GM13976 (cell line): ENCODE measurements at regions not wholly inside any gene's neighbourhood (a gene's known extent, or its start where the extent isn't known, plus 50 kb on each side); places are given as distances from the start of the nearest gene placed in this dataset.

Source experiments
- DNase-seq: peaks from one replicate; pipeline ENCODE4 v3.0.0; 2012; ENCODE audit warnings: low spot score
- CTCF ChIP-seq: IDR thresholded peaks from 2 replicates; pipeline ENCODE4 v1.5.1; 2012; ENCODE audit warnings: borderline replicate concordance, mild to moderate bottlenecking; ENCODE audit not compliant: insufficient read depth; ENCODE audit errors: extremely low read depth, missing control alignments, control extremely low read depth
- in situ Hi-C: fragments of 300-500 bp; cut with MboI; formaldehyde crosslinking; loops from one replicate; pipeline ENCODE4 v1.12.0; 2022; ENCODE audit warnings: low sequenced_read_pairs, mixed read lengths, inconsistent platforms; ENCODE audit not compliant: unreplicated experiment

GRCh38 chr12:98074286-98074685 is 441.1 kb upstream of the TMPO start:
- no peak for DNase-seq
- no peak for TF ChIP-seq CTCF
- in situ Hi-C loops, result no loop called here

GRCh38 chr12:98084391-98084790 is 431.0 kb upstream of the TMPO start:
- no peak for TF ChIP-seq CTCF
- in situ Hi-C loops, result no loop called here
- no peak for DNase-seq

DNA sequence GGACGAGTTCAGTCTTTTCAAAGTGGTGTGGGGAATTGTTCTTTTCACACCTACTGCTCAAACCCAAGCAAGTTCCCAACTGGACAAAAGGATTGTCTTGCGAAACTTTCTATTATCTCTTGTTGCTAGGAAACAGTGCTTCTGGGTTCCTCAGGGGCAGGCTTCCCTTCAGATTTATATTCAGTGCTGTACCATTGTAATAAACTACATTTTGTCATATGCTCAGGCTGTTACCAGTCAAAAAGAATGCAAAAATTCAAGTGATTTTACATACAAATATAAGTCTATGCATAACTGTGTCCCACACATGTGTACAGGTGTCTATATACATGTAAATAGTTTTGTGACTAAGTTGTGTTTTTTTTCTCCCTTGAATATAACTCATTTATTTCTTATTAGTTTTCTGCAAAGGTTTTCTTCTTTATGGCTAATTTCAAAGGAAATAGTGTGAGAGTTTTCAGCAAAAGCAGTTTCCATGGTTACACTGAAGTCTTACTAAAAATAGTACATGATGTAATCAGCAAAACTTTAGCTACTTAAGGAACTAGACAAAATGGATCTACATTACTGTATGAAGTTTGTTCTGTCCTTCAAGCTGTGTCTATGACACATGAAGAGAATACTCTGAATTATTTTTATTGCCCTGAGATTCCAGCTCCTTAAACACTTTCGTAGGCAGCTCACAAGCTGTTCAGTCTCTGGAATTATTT is 430.2 kb upstream of the TMPO start:
- DNase-seq, result no peak
- TF ChIP-seq CTCF, result no peak
- in situ Hi-C loops, result no loop called here

- in situ Hi-C loops, result no loop called here
- DNase-seq, result no peak
- no peak for TF ChIP-seq CTCF
Observed at GRCh38 chr12:98090731-98091130, 424.7 kb upstream of the TMPO start.

GRCh38 chr12:98096436-98096835 is 419.0 kb upstream of the TMPO start:
- in situ Hi-C loops, result no loop called here
- no peak for DNase-seq
- TF ChIP-seq CTCF, result no peak

- TF ChIP-seq CTCF, result no peak
- in situ Hi-C loops, result no loop called here
- DNase-seq, result no peak
Observed at GRCh38 chr12:98106031-98106683, 409.2 kb upstream of the TMPO start.
